ENCODE measurements at regions not wholly inside any gene's neighbourhood (a gene's known extent, or its start where the extent isn't known, plus 50 kb on each side); places are given as distances from the start of the nearest gene placed in this dataset.
A peak's percentile ranks its signal among the peaks of the same experiment; 100 is the strongest.
"Not testable (repeated sequence)": the region's sequence is repeated elsewhere in the genome, so short reads cannot be mapped to it uniquely, and the experiment has no call there.

GRCh38 chr4:1549638-1550035, 134.5 kb downstream of the FAM53A start:
- 59% methylated on average over 5 of the region's 11 CpGs for WGBS (ENCODE audit: missing lambda C conversion rate)
- Histone ChIP-seq H3K4me2 (no peak overlapping the region), H3K4me1 (peaks cover 5% of the 10 kb centered on the region; the same call in 1 of the 3 replicates), H3K27ac (no peak overlapping the region), H3K9me3 (no peaks in the 10 kb centered on the region), H3K4me3 (no peak overlapping the region)
- FAIRE-seq (no peak), DNase-seq (ENCODE audit: low read depth in 1 of 2, low spot score in 1 of 2) (no peak), ATAC-seq (no peak)
- TF ChIP-seq ZFP36 (IDR thresholded peaks at IDR 0.05; ENCODE audit: borderline replicate concordance, partially characterized antibody) (peak; percentile 84), POLR2AphosphoS2 (conservative IDR thresholded peaks at IDR 0.05; ENCODE audit: low read length) (no peak), KDM1A (IDR thresholded peaks at IDR 0.05; ENCODE audit: low read depth) (no peak), CHD4 (IDR thresholded peaks at IDR 0.05; ENCODE audit: borderline replicate concordance) (no peak)
- POLR2A ChIA-PET = no interaction called here
- CTCF ChIA-PET = interaction anchor here (0.6 to 3.3 kb wide), 13 partner anchors 12 to 419 kb away, joined by 3 to 34 read pairs (median 6); no protein-coding TSS in a partner anchor

DNA sequence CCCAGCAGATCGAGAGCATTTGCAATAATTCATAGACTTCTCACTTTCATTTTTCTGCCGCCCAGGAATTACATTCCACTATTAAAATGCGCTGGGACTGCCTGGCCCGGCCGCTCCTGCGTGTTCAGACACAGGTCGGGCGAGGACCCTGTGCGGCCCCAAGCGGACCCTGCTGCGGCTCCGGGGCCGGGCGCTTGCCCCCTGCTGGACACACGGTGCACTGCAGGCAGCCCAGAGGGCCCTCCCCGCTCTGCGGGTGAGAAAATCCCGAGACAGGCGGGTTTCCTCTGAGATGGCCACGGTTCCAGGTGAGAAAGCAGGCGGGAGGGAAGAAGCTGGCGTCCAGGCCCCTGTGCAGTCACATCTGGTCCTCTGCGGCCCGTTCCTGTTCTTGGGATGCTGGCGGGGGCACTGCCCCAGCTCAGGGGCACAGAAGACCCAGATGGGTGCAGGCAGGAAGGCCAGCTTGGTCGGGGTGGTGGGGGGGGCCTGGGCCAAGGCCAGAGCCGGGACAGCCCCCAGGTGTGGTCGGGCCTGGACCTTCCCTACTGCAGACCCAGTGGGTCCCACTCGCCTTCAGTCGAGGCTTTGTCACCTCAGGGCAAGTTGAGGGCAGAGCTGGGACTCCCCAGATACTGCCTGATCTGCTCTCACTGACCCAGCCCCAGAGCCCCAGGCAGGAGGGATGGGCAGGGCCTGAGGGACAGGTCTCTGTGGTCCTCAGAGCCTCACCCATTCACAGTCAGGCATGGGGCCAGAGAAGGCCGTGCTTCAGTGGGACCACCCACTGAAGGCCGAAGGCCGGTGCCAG, 135.1 kb downstream of the FAM53A start:
- FAIRE-seq, H3K4me3 ChIP-seq, H3K4me1 ChIP-seq, POLR2A ChIA-PET, H3K27ac ChIP-seq, H3K9me3 ChIP-seq: not testable (repeated sequence)
- peak; percentile 55 to 90; a peak in 3 of 6 replicates for ATAC-seq
- CTCF ChIA-PET = interaction anchor here (0.6 to 3.3 kb wide), 18 partner anchors 10 to 418 kb away, joined by 3 to 34 read pairs (median 4); no protein-coding TSS in a partner anchor
- peak in 1 of 2 experiments; percentile 33 for DNase-seq (ENCODE audit: low read depth in 1 of 2, low spot score in 1 of 2)
- H3K4me2 ChIP-seq = peak overlapping the region; percentile 34; the same call in 1 of the 3 replicates
- 9% methylated on average over 8 of the region's 33 CpGs for WGBS (ENCODE audit: missing lambda C conversion rate)
- peak; percentile 57 for TF ChIP-seq CTCF (IDR thresholded peaks at IDR 0.05)
- TF ChIP-seq SMC3 (IDR thresholded peaks at IDR 0.05) = peak; percentile 30; the same call in 1 of the 3 replicates
- peak; percentile 26 to 30; a peak in 2 of 5 replicates for TF ChIP-seq RAD21 (conservative IDR thresholded peaks at IDR 0.05 in 1 of 2, IDR thresholded peaks at IDR 0.05 in 1 of 2)

DNA sequence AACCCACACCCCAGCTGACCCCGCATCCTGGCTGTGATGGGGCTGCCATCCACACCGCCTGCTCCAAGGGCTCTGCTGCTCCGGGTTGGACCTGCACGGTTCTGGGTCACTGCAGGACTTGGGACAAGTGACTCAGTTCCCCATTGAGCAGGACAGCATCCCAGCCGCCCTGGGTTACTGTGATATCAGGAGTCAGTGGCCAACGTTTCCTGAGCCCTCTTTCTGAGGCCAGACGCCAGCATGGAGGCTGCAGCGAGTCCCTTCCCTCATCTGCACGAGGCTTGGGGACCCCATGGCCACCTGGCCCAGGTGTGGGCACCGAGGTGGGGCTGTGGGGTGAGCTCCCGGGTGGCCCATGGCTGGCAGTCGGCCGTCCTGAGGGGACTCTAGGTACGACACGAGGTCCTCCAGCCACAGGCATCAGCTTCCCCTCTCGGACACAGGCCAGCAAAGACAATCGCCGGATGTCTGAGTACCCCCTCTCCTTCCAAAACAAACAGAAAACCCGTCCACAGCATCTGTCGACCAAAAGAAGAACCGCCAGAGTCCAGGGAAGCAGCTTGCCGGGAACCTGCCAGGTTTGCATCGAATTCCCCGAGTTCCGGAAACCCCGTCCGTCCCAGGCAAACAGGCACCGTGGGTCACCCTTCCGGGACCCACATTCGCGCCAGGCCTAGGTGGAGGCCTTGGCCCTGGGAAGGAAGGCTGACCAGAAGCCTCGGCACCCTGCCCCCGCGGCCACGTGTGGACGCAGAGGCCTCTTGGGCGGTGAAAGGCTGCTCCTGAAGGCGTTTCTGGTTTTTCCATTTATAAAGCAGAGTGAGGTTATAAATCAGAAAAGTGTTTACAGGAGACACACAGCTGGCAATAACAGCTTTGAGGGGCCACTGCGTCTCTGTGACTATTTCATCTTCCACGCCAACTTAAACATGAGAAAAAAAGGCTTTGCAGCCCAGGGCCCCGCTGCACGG, 136.0 kb downstream of the FAM53A start:
- no peak overlapping the region for H3K4me3 ChIP-seq
- 70% methylated on average over 17 of the region's 42 CpGs for WGBS (ENCODE audit: missing lambda C conversion rate)
- H3K4me1 ChIP-seq = peaks cover 6% of the 10 kb centered on the region; the same call in 1 of the 3 replicates
- ChIA-PET POLR2A (no interaction called here), CTCF (interaction anchor here (0.6 to 3.3 kb wide), 14 partner anchors 11 to 148 kb away, joined by 3 to 34 read pairs (median 6); no protein-coding TSS in a partner anchor)
- DNase-seq (ENCODE audit: low read depth in 1 of 2, low spot score in 1 of 2) (no peak), FAIRE-seq (no peak), ATAC-seq (no peak)
- no peak overlapping the region for H3K27ac ChIP-seq
- no peak for TF ChIP-seq FOSB (CRISPR knock-in tag; IDR thresholded peaks at IDR 0.05)
- no peak for TF ChIP-seq E2F6 (IDR thresholded peaks at IDR 0.05; ENCODE audit: borderline replicate concordance, low read depth)
- no peak for TF ChIP-seq BHLHE40 (IDR thresholded peaks at IDR 0.05; ENCODE audit: low read depth, low read length)
- no peak for TF ChIP-seq JUN (IDR thresholded peaks at IDR 0.05)
- TF ChIP-seq POLR2AphosphoS2 (conservative IDR thresholded peaks at IDR 0.05; ENCODE audit: low read length) = no peak
- TF ChIP-seq SMC3 (IDR thresholded peaks at IDR 0.05) = no peak
- TF ChIP-seq HOXB13 (CRISPR knock-in tag; IDR thresholded peaks at IDR 0.05; ENCODE audit: low read depth) = no peak
- no peak for TF ChIP-seq GATA3 (IDR thresholded peaks at IDR 0.05; ENCODE audit: borderline replicate concordance)
- no peak for TF ChIP-seq MAFK (IDR thresholded peaks at IDR 0.05; ENCODE audit: partially characterized antibody)
- TF ChIP-seq USF2 (IDR thresholded peaks at IDR 0.05) = no peak
- TF ChIP-seq MYC (IDR thresholded peaks at IDR 0.05; ENCODE audit: borderline replicate concordance, low read length) = no peak
- no peak for TF ChIP-seq KDM1A (IDR thresholded peaks at IDR 0.05; ENCODE audit: low read depth)
- TF ChIP-seq JUNB (IDR thresholded peaks at IDR 0.05) = no peak
- TF ChIP-seq PBX3 (IDR thresholded peaks at IDR 0.05) = no peak
- no peak for TF ChIP-seq REST (IDR thresholded peaks at IDR 0.05)
- no peak for TF ChIP-seq RCOR1 (IDR thresholded peaks at IDR 0.05; ENCODE audit: low read depth, low read length)
- no peak for TF ChIP-seq NPAS2 (CRISPR knock-in tag; IDR thresholded peaks at IDR 0.05; ENCODE audit: borderline replicate concordance)
- 0 out of 3 replicates have a peak overlapping the region, but pooled peaks have one; percentile 34 for H3K4me2 ChIP-seq
- no peaks in the 10 kb centered on the region for H3K9me3 ChIP-seq

Data from A549 (cell line).